ENCODE measurements at regions not wholly inside any gene's neighbourhood (a gene's known extent, or its start where the extent isn't known, plus 50 kb on each side); places are given as distances from the start of the nearest gene placed in this dataset.
A peak's percentile ranks its signal among the peaks of the same experiment; 100 is the strongest.
"Not testable (repeated sequence)": the region's sequence is repeated elsewhere in the genome, so short reads cannot be mapped to it uniquely, and the experiment has no call there.

GRCh38 chr5:92554447-92555085 lies 1026.5 kb downstream of the NR2F1-AS1 start:
- Mint-ChIP-seq H3K27me3 (ENCODE audit: low read depth) (no peaks in the 10 kb centered on the region), H3K27ac (no peak overlapping the region), H3K4me3 (no peak overlapping the region), H3K9me3 (peaks cover 0 to 3% of the 10 kb centered on the region in 2 donors), H3K4me1 (ENCODE audit: low read depth) (no peaks in the 10 kb centered on the region), H3K36me3 (ENCODE audit: insufficient read depth in 2 of 2) (no peaks in the 10 kb centered on the region)
- ATAC-seq (replicated peaks in 1 of 2) (no peak), DNase-seq (no peak)

- Mint-ChIP-seq H3K4me3 (no peak overlapping the region), H3K9me3 (no peaks in the 10 kb centered on the region), H3K4me1 (ENCODE audit: low read depth) (no peaks in the 10 kb centered on the region)
Observed at GRCh38 chr5:92553326-92553725, 1027.7 kb downstream of the NR2F1-AS1 start.

GRCh38 chr5:92552206-92553160 lies 1028.5 kb downstream of the NR2F1-AS1 start:
- Mint-ChIP-seq H3K4me3 (no peak overlapping the region), H3K27ac (no peak overlapping the region), H3K9me3 (no peaks in the 10 kb centered on the region), H3K36me3 (ENCODE audit: insufficient read depth in 2 of 2) (no peaks in the 10 kb centered on the region), H3K4me1 (ENCODE audit: low read depth) (no peaks in the 10 kb centered on the region), H3K27me3 (ENCODE audit: low read depth) (no peaks in the 10 kb centered on the region)
- DNase-seq (no peak), ATAC-seq (replicated peaks in 1 of 2) (no peak)

More at GRCh38 chr5:92553326-92553725, 1027.7 kb downstream of the NR2F1-AS1 start:
- no peak for ATAC-seq (replicated peaks in 1 of 2)
- Mint-ChIP-seq H3K27me3 (ENCODE audit: low read depth) (no peaks in the 10 kb centered on the region), H3K27ac (no peak overlapping the region), H3K36me3 (ENCODE audit: insufficient read depth in 2 of 2) (no peaks in the 10 kb centered on the region)
- no peak for DNase-seq

- DNase-seq: no peak
- Mint-ChIP-seq H3K4me3 (no peak overlapping the region), H3K36me3 (ENCODE audit: insufficient read depth in 2 of 2) (no peaks in the 10 kb centered on the region), H3K27ac (no peak overlapping the region), H3K4me1 (ENCODE audit: low read depth) (no peaks in the 10 kb centered on the region), H3K9me3 (no peaks in the 10 kb centered on the region), H3K27me3 (ENCODE audit: low read depth) (no peaks in the 10 kb centered on the region)
- ATAC-seq (replicated peaks in 1 of 2): no peak
Observed at GRCh38 chr5:92548346-92548745, 1032.7 kb downstream of the NR2F1-AS1 start.

- no peak for ATAC-seq (replicated peaks in 1 of 2)
- Mint-ChIP-seq H3K4me1 (ENCODE audit: low read depth) (no peaks in the 10 kb centered on the region), H3K36me3 (ENCODE audit: insufficient read depth in 2 of 2) (no peaks in the 10 kb centered on the region), H3K27me3 (ENCODE audit: low read depth) (no peaks in the 10 kb centered on the region), H3K27ac (no peak overlapping the region), H3K9me3 (no peaks in the 10 kb centered on the region), H3K4me3 (no peak overlapping the region)
- no peak for DNase-seq
Observed at GRCh38 chr5:92544596-92544995, 1036.4 kb downstream of the NR2F1-AS1 start.

GRCh38 chr5:92544036-92544435 lies 1037.0 kb downstream of the NR2F1-AS1 start:
- no peak overlapping the region for H3K4me3 Mint-ChIP-seq
- DNase-seq: no peak
- H3K27ac Mint-ChIP-seq: no peak overlapping the region
- no peaks in the 10 kb centered on the region for H3K9me3 Mint-ChIP-seq
- no peaks in the 10 kb centered on the region for H3K36me3 Mint-ChIP-seq (ENCODE audit: insufficient read depth in 2 of 2)
- H3K4me1 Mint-ChIP-seq (ENCODE audit: low read depth): no peaks in the 10 kb centered on the region
- no peak for ATAC-seq (replicated peaks in 1 of 2)
- H3K27me3 Mint-ChIP-seq (ENCODE audit: low read depth): no peaks in the 10 kb centered on the region

GRCh38 chr5:92543201-92543600 lies 1037.8 kb downstream of the NR2F1-AS1 start:
- no peak overlapping the region for H3K27ac Mint-ChIP-seq
- ATAC-seq (replicated peaks in 1 of 2) (no peak), DNase-seq (no peak)

GRCh38 chr5:92542017-92542416 lies 1039.0 kb downstream of the NR2F1-AS1 start:
- not testable (repeated sequence) for H3K4me3 Mint-ChIP-seq; H3K36me3 Mint-ChIP-seq (ENCODE audit: insufficient read depth in 2 of 2); ATAC-seq (replicated peaks in 1 of 2); H3K9me3 Mint-ChIP-seq; H3K4me1 Mint-ChIP-seq (ENCODE audit: low read depth); H3K27ac Mint-ChIP-seq; H3K27me3 Mint-ChIP-seq (ENCODE audit: low read depth); DNase-seq

More at GRCh38 chr5:92543201-92543600, 1037.8 kb downstream of the NR2F1-AS1 start:
- H3K4me3 Mint-ChIP-seq: no peak overlapping the region
- no peaks in the 10 kb centered on the region for H3K36me3 Mint-ChIP-seq (ENCODE audit: insufficient read depth in 2 of 2)
- H3K9me3 Mint-ChIP-seq: no peaks in the 10 kb centered on the region
- no peaks in the 10 kb centered on the region for H3K27me3 Mint-ChIP-seq (ENCODE audit: low read depth)
- no peaks in the 10 kb centered on the region for H3K4me1 Mint-ChIP-seq (ENCODE audit: low read depth)

- Mint-ChIP-seq H3K4me3 (no peak overlapping the region), H3K27ac (no peak overlapping the region), H3K36me3 (ENCODE audit: insufficient read depth in 2 of 2) (no peaks in the 10 kb centered on the region), H3K4me1 (ENCODE audit: low read depth) (no peaks in the 10 kb centered on the region), H3K9me3 (peaks cover 1 to 2% of the 10 kb centered on the region in 2 donors), H3K27me3 (ENCODE audit: low read depth) (no peaks in the 10 kb centered on the region)
- ATAC-seq (replicated peaks in 1 of 2) (no peak), DNase-seq (no peak)
Observed at GRCh38 chr5:92527311-92528078, 1053.5 kb downstream of the NR2F1-AS1 start.

GRCh38 chr5:92525131-92525530 lies 1055.9 kb downstream of the NR2F1-AS1 start:
- H3K27ac Mint-ChIP-seq: no peak overlapping the region
- DNase-seq: no peak
- no peaks in the 10 kb centered on the region for H3K36me3 Mint-ChIP-seq (ENCODE audit: insufficient read depth in 2 of 2)
- H3K9me3 Mint-ChIP-seq: peaks cover 3 to 5% of the 10 kb centered on the region in 2 donors
- ATAC-seq (replicated peaks in 1 of 2): no peak
- no peaks in the 10 kb centered on the region for H3K4me1 Mint-ChIP-seq (ENCODE audit: low read depth)
- no peaks in the 10 kb centered on the region for H3K27me3 Mint-ChIP-seq (ENCODE audit: low read depth)
- no peak overlapping the region for H3K4me3 Mint-ChIP-seq

- peaks cover 7% of the 10 kb centered on the region for H3K4me1 Mint-ChIP-seq (ENCODE audit: low read depth)
- DNase-seq (no peak), ATAC-seq (replicated peaks in 1 of 2) (no peak)
- no peaks in the 10 kb centered on the region for H3K27me3 Mint-ChIP-seq (ENCODE audit: low read depth)
- H3K9me3 Mint-ChIP-seq: peaks cover 8 to 9% of the 10 kb centered on the region in 2 donors
- H3K36me3 Mint-ChIP-seq (ENCODE audit: insufficient read depth in 2 of 2): no peaks in the 10 kb centered on the region
- no peak overlapping the region for H3K27ac Mint-ChIP-seq
- no peak overlapping the region for H3K4me3 Mint-ChIP-seq
Observed at GRCh38 chr5:92519811-92520632, 1061.0 kb downstream of the NR2F1-AS1 start.

- DNase-seq: peak in 1 of 2 donors; percentile 1
- no peak overlapping the region for H3K4me3 Mint-ChIP-seq
- ATAC-seq (replicated peaks in 1 of 2): peak; percentile 64 to 70
- H3K9me3 Mint-ChIP-seq: peaks cover 10% of the 10 kb centered on the region in 2 donors
- H3K27me3 Mint-ChIP-seq (ENCODE audit: low read depth): no peaks in the 10 kb centered on the region
- no peak overlapping the region for H3K27ac Mint-ChIP-seq
- H3K36me3 Mint-ChIP-seq (ENCODE audit: insufficient read depth in 2 of 2): no peaks in the 10 kb centered on the region
- H3K4me1 Mint-ChIP-seq (ENCODE audit: low read depth): peaks cover 7% of the 10 kb centered on the region
Observed at GRCh38 chr5:92518318-92518904, 1062.6 kb downstream of the NR2F1-AS1 start.
